Stimulated activated memory B cell treated with anti-CD40 and anti-IgM and Interleukin-4, amounts not matched to agents 10 μg/mL and 1 μg/mL and 100 μg/mL, for 72 hours (primary cell): ENCODE measurements at regions not wholly inside any gene's neighbourhood (a gene's known extent, or its start where the extent isn't known, plus 50 kb on each side); places are given as distances from the start of the nearest gene placed in this dataset.

Experiments used
- ATAC-seq: fragments of 150-1000 bp; cut with Tn5 transposase; 2 replicates; pipeline ENCODE4 v1.10.0; 2021
- H3K27ac Mint-ChIP-seq: one replicate; pipeline ENCODE4 v1.8.0; 2022; ENCODE audit warnings: mild to moderate bottlenecking, mixed read lengths
- H3K27me3 Mint-ChIP-seq: one replicate; pipeline ENCODE4 v1.8.0; 2022; ENCODE audit warnings: mixed read lengths
- H3K36me3 Mint-ChIP-seq: one replicate; pipeline ENCODE4 v1.8.0; 2022; ENCODE audit warnings: mixed read lengths
- H3K4me1 Mint-ChIP-seq: one replicate; pipeline ENCODE4 v1.8.0; 2022; ENCODE audit warnings: mixed read lengths
- H3K4me3 Mint-ChIP-seq: one replicate; pipeline ENCODE4 v1.8.0; 2022; ENCODE audit warnings: mild to moderate bottlenecking, moderate library complexity, mixed read lengths
- H3K9me3 Mint-ChIP-seq: one replicate; pipeline ENCODE4 v1.8.0; 2022; ENCODE audit warnings: mixed read lengths

GRCh38 chr2:33904801-33905200 lies 305.7 kb upstream of the FAM98A start:
- Mint-ChIP-seq H3K27me3 (no peaks in the 10 kb centered on the region), H3K9me3 (peaks cover 4% of the 10 kb centered on the region), H3K4me3 (no peak overlapping the region), H3K27ac (no peak overlapping the region), H3K4me1 (no peaks in the 10 kb centered on the region), H3K36me3 (no peaks in the 10 kb centered on the region)
- no peak for ATAC-seq

- no peaks in the 10 kb centered on the region for H3K27me3 Mint-ChIP-seq
- no peak overlapping the region for H3K4me3 Mint-ChIP-seq
- no peaks in the 10 kb centered on the region for H3K4me1 Mint-ChIP-seq
- no peaks in the 10 kb centered on the region for H3K36me3 Mint-ChIP-seq
- no peak overlapping the region for H3K27ac Mint-ChIP-seq
- no peak for ATAC-seq
- no peaks in the 10 kb centered on the region for H3K9me3 Mint-ChIP-seq
Observed at GRCh38 chr2:33903701-33904100, 304.6 kb upstream of the FAM98A start.

- Mint-ChIP-seq H3K9me3 (peaks cover under 1% of the 10 kb centered on the region), H3K27ac (no peak overlapping the region), H3K36me3 (no peaks in the 10 kb centered on the region), H3K4me1 (no peaks in the 10 kb centered on the region), H3K27me3 (no peaks in the 10 kb centered on the region), H3K4me3 (no peak overlapping the region)
- ATAC-seq = no peak
Observed at GRCh38 chr2:33903215-33903614, 304.1 kb upstream of the FAM98A start.

GRCh38 chr2:33900610-33901009 lies 301.5 kb upstream of the FAM98A start:
- Mint-ChIP-seq H3K27ac (no peak overlapping the region), H3K9me3 (peaks cover 6% of the 10 kb centered on the region), H3K4me3 (no peak overlapping the region), H3K36me3 (no peaks in the 10 kb centered on the region), H3K27me3 (no peaks in the 10 kb centered on the region), H3K4me1 (no peaks in the 10 kb centered on the region)
- ATAC-seq = no peak

- ATAC-seq = no peak
- no peak overlapping the region for H3K27ac Mint-ChIP-seq
- H3K9me3 Mint-ChIP-seq = peaks cover 6% of the 10 kb centered on the region
- H3K4me3 Mint-ChIP-seq = no peak overlapping the region
- H3K27me3 Mint-ChIP-seq = no peaks in the 10 kb centered on the region
- no peaks in the 10 kb centered on the region for H3K4me1 Mint-ChIP-seq
- no peaks in the 10 kb centered on the region for H3K36me3 Mint-ChIP-seq
Observed at GRCh38 chr2:33897741-33898140, 298.6 kb upstream of the FAM98A start.

GRCh38 chr2:33893824-33894223 lies 294.7 kb upstream of the FAM98A start:
- Mint-ChIP-seq H3K36me3 (no peaks in the 10 kb centered on the region), H3K4me3 (no peak overlapping the region), H3K4me1 (no peaks in the 10 kb centered on the region), H3K9me3 (peaks cover 6% of the 10 kb centered on the region), H3K27ac (no peak overlapping the region), H3K27me3 (no peaks in the 10 kb centered on the region)
- no peak for ATAC-seq

GRCh38 chr2:33891616-33892015 lies 292.5 kb upstream of the FAM98A start:
- Mint-ChIP-seq H3K4me3 (no peak overlapping the region), H3K36me3 (no peaks in the 10 kb centered on the region), H3K9me3 (peaks cover 3% of the 10 kb centered on the region), H3K4me1 (no peaks in the 10 kb centered on the region), H3K27me3 (no peaks in the 10 kb centered on the region), H3K27ac (no peak overlapping the region)
- no peak for ATAC-seq

- ATAC-seq = no peak
- Mint-ChIP-seq H3K27me3 (no peaks in the 10 kb centered on the region), H3K9me3 (peaks cover under 1% of the 10 kb centered on the region), H3K36me3 (no peaks in the 10 kb centered on the region), H3K27ac (no peak overlapping the region), H3K4me3 (no peak overlapping the region), H3K4me1 (no peaks in the 10 kb centered on the region)
Observed at GRCh38 chr2:33890686-33891085, 291.6 kb upstream of the FAM98A start.

GRCh38 chr2:33877348-33878016 lies 278.4 kb upstream of the FAM98A start:
- no peaks in the 10 kb centered on the region for H3K4me1 Mint-ChIP-seq
- H3K9me3 Mint-ChIP-seq = peaks cover 3% of the 10 kb centered on the region
- H3K36me3 Mint-ChIP-seq = no peaks in the 10 kb centered on the region
- H3K27me3 Mint-ChIP-seq = peaks cover 9% of the 10 kb centered on the region
- no peak for ATAC-seq
- H3K27ac Mint-ChIP-seq = no peak overlapping the region
- no peak overlapping the region for H3K4me3 Mint-ChIP-seq

GRCh38 chr2:33873076-33873605 lies 274.0 kb upstream of the FAM98A start:
- no peak overlapping the region for H3K4me3 Mint-ChIP-seq
- H3K9me3 Mint-ChIP-seq = peaks cover 10% of the 10 kb centered on the region
- peaks cover 9% of the 10 kb centered on the region for H3K27me3 Mint-ChIP-seq
- no peak overlapping the region for H3K27ac Mint-ChIP-seq
- ATAC-seq = no peak
- H3K4me1 Mint-ChIP-seq = no peaks in the 10 kb centered on the region
- no peaks in the 10 kb centered on the region for H3K36me3 Mint-ChIP-seq

- Mint-ChIP-seq H3K27me3 (no peaks in the 10 kb centered on the region), H3K9me3 (peaks cover 3% of the 10 kb centered on the region), H3K4me1 (no peaks in the 10 kb centered on the region), H3K36me3 (no peaks in the 10 kb centered on the region), H3K4me3 (no peak overlapping the region), H3K27ac (no peak overlapping the region)
- ATAC-seq = no peak
Observed at GRCh38 chr2:33859811-33860461, 260.8 kb upstream of the FAM98A start.

- Mint-ChIP-seq H3K36me3 (no peaks in the 10 kb centered on the region), H3K4me1 (no peaks in the 10 kb centered on the region), H3K4me3 (no peak overlapping the region), H3K27ac (no peak overlapping the region), H3K9me3 (peaks cover 6% of the 10 kb centered on the region), H3K27me3 (no peaks in the 10 kb centered on the region)
- ATAC-seq = no peak
Observed at GRCh38 chr2:33859176-33859575, 260.1 kb upstream of the FAM98A start.

- H3K36me3 Mint-ChIP-seq = no peaks in the 10 kb centered on the region
- no peak for ATAC-seq
- H3K4me1 Mint-ChIP-seq = no peaks in the 10 kb centered on the region
- H3K27me3 Mint-ChIP-seq = no peaks in the 10 kb centered on the region
- H3K27ac Mint-ChIP-seq = no peak overlapping the region
- H3K4me3 Mint-ChIP-seq = no peak overlapping the region
- H3K9me3 Mint-ChIP-seq = peaks cover 16% of the 10 kb centered on the region
Observed at GRCh38 chr2:33848486-33848885, 249.4 kb upstream of the FAM98A start.

GRCh38 chr2:33839791-33840190 lies 240.7 kb upstream of the FAM98A start:
- Mint-ChIP-seq H3K9me3 (no peaks in the 10 kb centered on the region), H3K4me1 (no peaks in the 10 kb centered on the region), H3K27ac (no peak overlapping the region), H3K4me3 (no peak overlapping the region), H3K27me3 (no peaks in the 10 kb centered on the region), H3K36me3 (no peaks in the 10 kb centered on the region)
- no peak for ATAC-seq

GRCh38 chr2:33836628-33837027 lies 237.5 kb upstream of the FAM98A start:
- H3K9me3 Mint-ChIP-seq = peaks cover 3% of the 10 kb centered on the region
- no peaks in the 10 kb centered on the region for H3K27me3 Mint-ChIP-seq
- no peak overlapping the region for H3K27ac Mint-ChIP-seq
- no peak overlapping the region for H3K4me3 Mint-ChIP-seq
- H3K36me3 Mint-ChIP-seq = no peaks in the 10 kb centered on the region
- H3K4me1 Mint-ChIP-seq = no peaks in the 10 kb centered on the region
- no peak for ATAC-seq

GRCh38 chr2:33835911-33836310 lies 236.8 kb upstream of the FAM98A start:
- Mint-ChIP-seq H3K27me3 (no peaks in the 10 kb centered on the region), H3K9me3 (peaks cover 3% of the 10 kb centered on the region), H3K4me3 (no peak overlapping the region), H3K27ac (no peak overlapping the region), H3K36me3 (no peaks in the 10 kb centered on the region), H3K4me1 (no peaks in the 10 kb centered on the region)
- no peak for ATAC-seq
